ENCODE measurements at regions not wholly inside any gene's neighbourhood (a gene's known extent, or its start where the extent isn't known, plus 50 kb on each side); places are given as distances from the start of the nearest gene placed in this dataset.

DNA sequence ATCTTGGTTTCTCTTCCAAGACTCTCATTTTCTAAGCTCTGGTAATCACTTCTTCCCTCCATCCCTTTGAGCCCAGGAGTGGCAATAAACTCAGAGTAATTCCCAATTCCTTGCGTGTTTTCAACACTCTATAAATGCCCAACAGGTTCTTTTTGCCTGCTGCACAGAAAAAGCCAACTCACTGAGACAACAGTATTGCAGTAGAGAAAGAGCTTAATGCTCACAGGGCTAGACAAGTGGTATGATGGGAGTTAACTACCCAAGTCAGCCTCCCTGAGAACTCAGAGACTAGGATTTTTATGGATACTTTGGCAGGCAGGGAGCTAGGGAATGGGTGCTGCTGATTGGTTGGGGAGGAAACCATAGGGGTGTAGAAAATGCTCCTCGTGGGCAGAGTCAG lies 103.4 kb downstream of the MTNR1A start:
- no peak overlapping the region for H2BK120ac ChIP-seq (ENCODE audit: low read depth, low read length)
- no CpG with 5 or more reads among the region's 2 CpGs for WGBS (ENCODE audit: extremely low coverage, insufficient coverage, low lambda C conversion rate)

DNA sequence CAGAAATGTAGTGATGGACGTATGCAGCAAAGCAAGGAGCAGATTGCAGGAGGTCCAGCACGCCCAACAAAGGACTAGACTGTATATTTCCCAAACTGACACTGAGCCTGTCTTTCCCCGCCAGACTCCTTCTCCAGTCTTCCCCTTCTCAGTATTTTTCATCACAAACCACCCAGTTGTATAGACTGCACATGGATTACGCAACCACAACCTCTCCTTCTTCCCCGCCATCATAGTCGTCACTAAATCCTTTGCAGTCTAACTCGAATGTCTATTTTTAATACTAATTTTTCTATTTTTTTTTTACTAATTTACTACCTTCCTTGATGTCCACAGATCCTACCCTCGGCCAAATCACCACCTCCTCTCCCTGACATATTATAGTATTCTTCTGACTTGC lies 105.4 kb downstream of the MTNR1A start:
- no peaks in the 10 kb centered on the region for H3K79me1 ChIP-seq (ENCODE audit: low read length)
- H3K4me3 ChIP-seq (ENCODE audit: low read length) = no peak overlapping the region
- H3K56ac ChIP-seq (ENCODE audit: low read length) = no peak overlapping the region
- H3K4me1 ChIP-seq (ENCODE audit: control insufficient read depth, low read depth, low read length) = no peaks in the 10 kb centered on the region
- H3K9ac ChIP-seq (ENCODE audit: low read length) = no peak overlapping the region
- H4K5ac ChIP-seq (ENCODE audit: low read length) = no peak overlapping the region
- no peak overlapping the region for H2BK15ac ChIP-seq (replicated peaks; ENCODE audit: low read depth)
- H3K4ac ChIP-seq (ENCODE audit: low read depth, low read length) = no peak overlapping the region
- H3K18ac ChIP-seq (ENCODE audit: low read length) = no peak overlapping the region
- no peaks in the 10 kb centered on the region for H3K79me2 ChIP-seq (ENCODE audit: control insufficient read depth, insufficient read depth, low read length)
- H3K23ac ChIP-seq (ENCODE audit: low read length) = no peak overlapping the region
- no peaks in the 10 kb centered on the region for H3K36me3 ChIP-seq (ENCODE audit: control insufficient read depth, insufficient read depth, low read length)
- DNase-seq = no peak
- no peak overlapping the region for H2BK5ac ChIP-seq (ENCODE audit: low read length)
- H3K27me3 ChIP-seq (ENCODE audit: insufficient read depth, low read length, poor library complexity) = no peaks in the 10 kb centered on the region
- 100% methylated on average over 3 of the region's 8 CpGs for WGBS (ENCODE audit: extremely low coverage, insufficient coverage, low lambda C conversion rate)
- H2BK120ac ChIP-seq (ENCODE audit: low read depth, low read length) = no peak overlapping the region
- H4K8ac ChIP-seq (ENCODE audit: low read depth, low read length) = no peak overlapping the region
- H3K4me2 ChIP-seq (ENCODE audit: low read length) = no peak overlapping the region
- H2AK5ac ChIP-seq (ENCODE audit: low read length) = no peak overlapping the region
- H3K27ac ChIP-seq (ENCODE audit: low read depth, low read length) = no peak overlapping the region

More for the DNA sequence above, 103.4 kb downstream of the MTNR1A start:
- Histone ChIP-seq H3K4me2 (ENCODE audit: low read length) (no peak overlapping the region), H3K9ac (ENCODE audit: low read length) (no peak overlapping the region), H3K4me3 (ENCODE audit: low read length) (no peak overlapping the region), H3K27me3 (ENCODE audit: insufficient read depth, low read length, poor library complexity) (no peaks in the 10 kb centered on the region), H3K18ac (ENCODE audit: low read length) (no peak overlapping the region), H3K27ac (ENCODE audit: low read depth, low read length) (no peak overlapping the region), H2AK5ac (ENCODE audit: low read length) (no peak overlapping the region), H3K36me3 (ENCODE audit: control insufficient read depth, insufficient read depth, low read length) (no peaks in the 10 kb centered on the region), H3K56ac (ENCODE audit: low read length) (no peak overlapping the region), H3K4me1 (ENCODE audit: control insufficient read depth, low read depth, low read length) (no peaks in the 10 kb centered on the region), H4K5ac (ENCODE audit: low read length) (no peak overlapping the region), H3K79me1 (ENCODE audit: low read length) (no peaks in the 10 kb centered on the region), H3K79me2 (ENCODE audit: control insufficient read depth, insufficient read depth, low read length) (no peaks in the 10 kb centered on the region), H4K8ac (ENCODE audit: low read depth, low read length) (no peak overlapping the region), H2BK15ac (replicated peaks; ENCODE audit: low read depth) (no peak overlapping the region), H3K4ac (ENCODE audit: low read depth, low read length) (no peak overlapping the region), H2BK5ac (ENCODE audit: low read length) (no peak overlapping the region), H3K23ac (ENCODE audit: low read length) (no peak overlapping the region)
- DNase-seq = no peak

DNA sequence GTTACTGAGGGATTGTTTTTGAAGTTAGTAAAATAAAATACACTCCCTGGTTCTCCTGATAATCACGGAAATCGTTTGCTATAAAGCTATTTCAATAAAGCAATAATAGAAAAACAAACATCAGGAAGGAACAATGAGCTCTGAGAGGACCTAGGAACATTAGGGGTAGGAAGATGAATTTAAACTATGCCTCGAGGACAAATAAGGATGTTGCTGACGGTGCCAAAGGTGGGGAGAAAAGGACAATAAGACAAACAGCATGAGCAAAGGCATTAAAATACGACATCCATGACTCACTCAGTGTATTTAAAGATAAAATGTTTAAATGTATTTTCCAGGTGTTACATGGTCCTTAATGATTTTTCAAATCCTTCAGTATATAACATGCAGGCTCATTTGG lies 110.3 kb downstream of the MTNR1A start:
- no peak overlapping the region for H3K56ac ChIP-seq (ENCODE audit: low read length)
- no peak overlapping the region for H2AK5ac ChIP-seq (ENCODE audit: low read length)
- H4K8ac ChIP-seq (ENCODE audit: low read depth, low read length) = no peak overlapping the region
- no peaks in the 10 kb centered on the region for H3K27me3 ChIP-seq (ENCODE audit: insufficient read depth, low read length, poor library complexity)
- H3K23ac ChIP-seq (ENCODE audit: low read length) = no peak overlapping the region
- no peak overlapping the region for H4K5ac ChIP-seq (ENCODE audit: low read length)
- no peak overlapping the region for H2BK5ac ChIP-seq (ENCODE audit: low read length)
- no CpG with 5 or more reads among the region's 5 CpGs for WGBS (ENCODE audit: extremely low coverage, insufficient coverage, low lambda C conversion rate)
- H3K18ac ChIP-seq (ENCODE audit: low read length) = no peak overlapping the region
- DNase-seq = no peak
- no peak overlapping the region for H2BK15ac ChIP-seq (replicated peaks; ENCODE audit: low read depth)
- H3K4me1 ChIP-seq (ENCODE audit: control insufficient read depth, low read depth, low read length) = no peaks in the 10 kb centered on the region
- no peaks in the 10 kb centered on the region for H3K79me2 ChIP-seq (ENCODE audit: control insufficient read depth, insufficient read depth, low read length)
- no peak overlapping the region for H3K4ac ChIP-seq (ENCODE audit: low read depth, low read length)
- H3K4me3 ChIP-seq (ENCODE audit: low read length) = no peak overlapping the region
- H2BK120ac ChIP-seq (ENCODE audit: low read depth, low read length) = no peak overlapping the region
- H3K9ac ChIP-seq (ENCODE audit: low read length) = no peak overlapping the region
- H3K4me2 ChIP-seq (ENCODE audit: low read length) = no peak overlapping the region
- no peaks in the 10 kb centered on the region for H3K36me3 ChIP-seq (ENCODE audit: control insufficient read depth, insufficient read depth, low read length)
- no peak overlapping the region for H3K27ac ChIP-seq (ENCODE audit: low read depth, low read length)
- H3K79me1 ChIP-seq (ENCODE audit: low read length) = no peaks in the 10 kb centered on the region

DNA sequence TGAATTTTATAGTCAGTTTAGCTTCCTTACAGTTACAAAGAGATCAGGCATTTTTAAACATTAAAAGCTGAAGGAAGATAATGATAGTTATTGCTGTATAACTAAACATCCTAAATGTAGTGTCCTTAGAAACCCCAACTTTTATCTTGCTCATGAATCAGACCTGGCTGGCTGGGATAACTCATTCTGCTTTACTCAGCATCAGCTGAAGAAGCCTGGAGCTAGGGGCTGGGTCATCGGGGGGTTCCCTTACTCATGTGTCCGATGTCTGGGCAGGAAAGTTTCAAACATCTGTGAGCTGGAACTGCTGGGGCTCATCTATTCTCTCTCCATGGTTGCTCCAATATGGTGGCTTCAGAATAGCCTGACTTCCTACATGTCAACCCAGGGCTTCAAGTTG lies 113.9 kb downstream of the MTNR1A start:
- Histone ChIP-seq H3K4me2 (ENCODE audit: low read length) (no peak overlapping the region), H2AK5ac (ENCODE audit: low read length) (no peak overlapping the region), H3K56ac (ENCODE audit: low read length) (no peak overlapping the region), H3K18ac (ENCODE audit: low read length) (no peak overlapping the region), H2BK120ac (ENCODE audit: low read depth, low read length) (no peak overlapping the region), H2BK5ac (ENCODE audit: low read length) (no peak overlapping the region), H3K23ac (ENCODE audit: low read length) (no peak overlapping the region), H3K9ac (ENCODE audit: low read length) (no peak overlapping the region), H3K4me3 (ENCODE audit: low read length) (no peak overlapping the region), H3K79me1 (ENCODE audit: low read length) (no peaks in the 10 kb centered on the region), H3K36me3 (ENCODE audit: control insufficient read depth, insufficient read depth, low read length) (no peaks in the 10 kb centered on the region), H3K27ac (ENCODE audit: low read depth, low read length) (no peak overlapping the region), H3K27me3 (ENCODE audit: insufficient read depth, low read length, poor library complexity) (no peaks in the 10 kb centered on the region), H2BK15ac (replicated peaks; ENCODE audit: low read depth) (no peak overlapping the region), H4K5ac (ENCODE audit: low read length) (no peak overlapping the region), H3K4me1 (ENCODE audit: control insufficient read depth, low read depth, low read length) (no peaks in the 10 kb centered on the region), H3K4ac (ENCODE audit: low read depth, low read length) (no peak overlapping the region), H4K8ac (ENCODE audit: low read depth, low read length) (no peak overlapping the region), H3K79me2 (ENCODE audit: control insufficient read depth, insufficient read depth, low read length) (no peaks in the 10 kb centered on the region)
- no CpG with 5 or more reads among the region's 2 CpGs for WGBS (ENCODE audit: extremely low coverage, insufficient coverage, low lambda C conversion rate)
- no peak for DNase-seq

DNA sequence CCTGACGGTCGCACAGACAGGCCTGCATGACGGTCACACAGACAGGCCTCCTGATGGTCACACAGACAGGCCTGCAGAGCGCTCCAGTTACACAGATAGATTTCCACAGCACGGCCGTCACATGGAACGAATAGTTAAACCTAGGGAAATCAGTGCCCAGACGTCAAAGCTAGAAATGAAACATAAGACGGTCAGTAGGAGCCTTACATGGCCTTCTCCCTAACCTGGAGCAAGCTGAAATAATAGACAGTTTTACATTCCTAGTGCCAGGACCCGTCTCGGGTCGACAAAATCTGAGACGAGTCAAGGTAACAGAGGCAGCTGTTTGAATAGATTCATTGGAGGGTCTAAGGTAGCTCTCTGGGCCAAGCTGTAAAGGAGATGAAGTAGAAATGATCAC lies 126.9 kb downstream of the MTNR1A start:
- DNase-seq = no peak
- no peak overlapping the region for H4K5ac ChIP-seq (ENCODE audit: low read length)
- H3K27ac ChIP-seq (ENCODE audit: low read depth, low read length) = no peak overlapping the region
- no peak overlapping the region for H3K9ac ChIP-seq (ENCODE audit: low read length)
- no peak overlapping the region for H3K23ac ChIP-seq (ENCODE audit: low read length)
- no peaks in the 10 kb centered on the region for H3K36me3 ChIP-seq (ENCODE audit: control insufficient read depth, insufficient read depth, low read length)
- H2AK5ac ChIP-seq (ENCODE audit: low read length) = no peak overlapping the region
- WGBS (ENCODE audit: extremely low coverage, insufficient coverage, low lambda C conversion rate) = no CpG with 5 or more reads among the region's 13 CpGs
- H3K56ac ChIP-seq (ENCODE audit: low read length) = no peak overlapping the region
- H2BK120ac ChIP-seq (ENCODE audit: low read depth, low read length) = no peak overlapping the region
- no peak overlapping the region for H3K4ac ChIP-seq (ENCODE audit: low read depth, low read length)
- no peak overlapping the region for H3K4me2 ChIP-seq (ENCODE audit: low read length)
- no peak overlapping the region for H3K18ac ChIP-seq (ENCODE audit: low read length)
- no peaks in the 10 kb centered on the region for H3K79me1 ChIP-seq (ENCODE audit: low read length)
- no peak overlapping the region for H2BK5ac ChIP-seq (ENCODE audit: low read length)
- H3K27me3 ChIP-seq (ENCODE audit: insufficient read depth, low read length, poor library complexity) = no peaks in the 10 kb centered on the region
- no peaks in the 10 kb centered on the region for H3K79me2 ChIP-seq (ENCODE audit: control insufficient read depth, insufficient read depth, low read length)
- H3K4me3 ChIP-seq (ENCODE audit: low read length) = no peak overlapping the region
- no peaks in the 10 kb centered on the region for H3K4me1 ChIP-seq (ENCODE audit: control insufficient read depth, low read depth, low read length)
- H4K8ac ChIP-seq (ENCODE audit: low read depth, low read length) = no peak overlapping the region
- no peak overlapping the region for H2BK15ac ChIP-seq (replicated peaks; ENCODE audit: low read depth)

DNA sequence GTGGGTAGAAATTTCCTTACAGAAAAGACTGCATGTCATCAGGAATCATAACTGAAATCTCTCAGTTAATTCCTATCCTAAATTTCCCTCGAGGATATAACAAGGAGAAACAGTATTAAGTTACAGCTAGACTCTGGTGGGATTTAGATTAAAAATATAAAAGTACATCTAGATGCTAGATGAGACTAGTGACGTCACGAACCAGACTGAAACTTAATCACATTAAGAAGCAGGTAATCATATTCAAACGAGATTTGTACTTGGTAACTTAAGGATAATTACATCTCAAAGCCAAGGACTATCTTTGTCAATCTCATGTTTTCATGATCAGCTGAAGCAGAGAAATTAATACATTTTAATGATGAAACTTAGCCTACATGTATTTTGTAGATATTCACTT lies 130.6 kb downstream of the MTNR1A start:
- H3K79me1 ChIP-seq (ENCODE audit: low read length) = no peaks in the 10 kb centered on the region
- no peaks in the 10 kb centered on the region for H3K27me3 ChIP-seq (ENCODE audit: insufficient read depth, low read length, poor library complexity)
- H3K27ac ChIP-seq (ENCODE audit: low read depth, low read length) = no peak overlapping the region
- H3K56ac ChIP-seq (ENCODE audit: low read length) = no peak overlapping the region
- no peak overlapping the region for H3K23ac ChIP-seq (ENCODE audit: low read length)
- DNase-seq = no peak
- H3K36me3 ChIP-seq (ENCODE audit: control insufficient read depth, insufficient read depth, low read length) = no peaks in the 10 kb centered on the region
- H2BK120ac ChIP-seq (ENCODE audit: low read depth, low read length) = no peak overlapping the region
- H3K79me2 ChIP-seq (ENCODE audit: control insufficient read depth, insufficient read depth, low read length) = no peaks in the 10 kb centered on the region
- no peak overlapping the region for H2BK15ac ChIP-seq (replicated peaks; ENCODE audit: low read depth)
- H3K4me3 ChIP-seq (ENCODE audit: low read length) = no peak overlapping the region
- no peak overlapping the region for H3K4ac ChIP-seq (ENCODE audit: low read depth, low read length)
- H3K4me1 ChIP-seq (ENCODE audit: control insufficient read depth, low read depth, low read length) = no peaks in the 10 kb centered on the region
- H2BK5ac ChIP-seq (ENCODE audit: low read length) = no peak overlapping the region
- no peak overlapping the region for H2AK5ac ChIP-seq (ENCODE audit: low read length)
- no peak overlapping the region for H3K4me2 ChIP-seq (ENCODE audit: low read length)
- WGBS (ENCODE audit: extremely low coverage, insufficient coverage, low lambda C conversion rate) = no CpG with 5 or more reads among the region's 4 CpGs
- no peak overlapping the region for H4K5ac ChIP-seq (ENCODE audit: low read length)
- no peak overlapping the region for H3K9ac ChIP-seq (ENCODE audit: low read length)
- H4K8ac ChIP-seq (ENCODE audit: low read depth, low read length) = no peak overlapping the region
- H3K18ac ChIP-seq (ENCODE audit: low read length) = no peak overlapping the region

All from mesendoderm (in vitro differentiated cells).